ENCODE measurements at regions not wholly inside any gene's neighbourhood (a gene's known extent, or its start where the extent isn't known, plus 50 kb on each side); places are given as distances from the start of the nearest gene placed in this dataset.
"Not testable (repeated sequence)": the region's sequence is repeated elsewhere in the genome, so short reads cannot be mapped to it uniquely, and the experiment has no call there.

GRCh38 chr13:90222758-90223157 lies 1124.7 kb upstream of the MIR17HG start:
- no peak for DNase-seq

GRCh38 chr13:90230311-90230710 lies 1117.2 kb upstream of the MIR17HG start:
- no peak for DNase-seq

- no peak for DNase-seq
Measured at GRCh38 chr13:90232291-90232690, 1115.2 kb upstream of the MIR17HG start.

- DNase-seq, result no peak
Measured at GRCh38 chr13:90233933-90234672, 1113.4 kb upstream of the MIR17HG start.

GRCh38 chr13:90237852-90238251 lies 1109.6 kb upstream of the MIR17HG start:
- no peak for DNase-seq

GRCh38 chr13:90238413-90238812 lies 1109.1 kb upstream of the MIR17HG start:
- DNase-seq, result no peak

GRCh38 chr13:90239130-90239529 lies 1108.4 kb upstream of the MIR17HG start:
- no peak for DNase-seq

GRCh38 chr13:90246005-90246404 lies 1101.5 kb upstream of the MIR17HG start:
- DNase-seq, result no peak

GRCh38 chr13:90246687-90247345 lies 1100.7 kb upstream of the MIR17HG start:
- DNase-seq, result no peak

GRCh38 chr13:90253806-90254205 lies 1093.7 kb upstream of the MIR17HG start:
- DNase-seq, result no peak

- DNase-seq, result no peak
Measured at GRCh38 chr13:90254437-90254836, 1093.0 kb upstream of the MIR17HG start.

GRCh38 chr13:90256746-90257145 lies 1090.7 kb upstream of the MIR17HG start:
- DNase-seq, result no peak

- no peak for DNase-seq
Measured at GRCh38 chr13:90258129-90258528, 1089.4 kb upstream of the MIR17HG start.

- DNase-seq, result no peak
Measured at GRCh38 chr13:90261343-90261742, 1086.1 kb upstream of the MIR17HG start.

GRCh38 chr13:90270226-90270625 lies 1077.3 kb upstream of the MIR17HG start:
- DNase-seq, result no peak

GRCh38 chr13:90272356-90272755 lies 1075.1 kb upstream of the MIR17HG start:
- DNase-seq, result no peak

- no peak for DNase-seq
Measured at GRCh38 chr13:90276216-90276615, 1071.3 kb upstream of the MIR17HG start.

GRCh38 chr13:90278231-90278630 lies 1069.3 kb upstream of the MIR17HG start:
- DNase-seq, result not testable (repeated sequence)

GRCh38 chr13:90281709-90282108 lies 1065.8 kb upstream of the MIR17HG start:
- no peak for DNase-seq

- no peak for DNase-seq
Measured at GRCh38 chr13:90287521-90287920, 1060.0 kb upstream of the MIR17HG start.

GRCh38 chr13:90293793-90294361 lies 1053.6 kb upstream of the MIR17HG start:
- DNase-seq, result no peak

GRCh38 chr13:90299238-90299637 lies 1048.2 kb upstream of the MIR17HG start:
- no peak for DNase-seq

GRCh38 chr13:90300015-90300414 lies 1047.5 kb upstream of the MIR17HG start:
- no peak for DNase-seq

GRCh38 chr13:90302107-90302506 lies 1045.4 kb upstream of the MIR17HG start:
- DNase-seq, result no peak

All from NCI-H146 (cell line).